GM19238 (cell line): ENCODE measurements at regions not wholly inside any gene's neighbourhood (a gene's known extent, or its start where the extent isn't known, plus 50 kb on each side); places are given as distances from the start of the nearest gene placed in this dataset.
"Not testable (repeated sequence)": the region's sequence is repeated elsewhere in the genome, so short reads cannot be mapped to it uniquely, and the experiment has no call there.

Source experiments
- DNase-seq: peaks from one replicate; pipeline ENCODE4 v3.0.0; 2011; ENCODE audit warnings: low spot score; ENCODE audit not compliant: insufficient read length

DNA sequence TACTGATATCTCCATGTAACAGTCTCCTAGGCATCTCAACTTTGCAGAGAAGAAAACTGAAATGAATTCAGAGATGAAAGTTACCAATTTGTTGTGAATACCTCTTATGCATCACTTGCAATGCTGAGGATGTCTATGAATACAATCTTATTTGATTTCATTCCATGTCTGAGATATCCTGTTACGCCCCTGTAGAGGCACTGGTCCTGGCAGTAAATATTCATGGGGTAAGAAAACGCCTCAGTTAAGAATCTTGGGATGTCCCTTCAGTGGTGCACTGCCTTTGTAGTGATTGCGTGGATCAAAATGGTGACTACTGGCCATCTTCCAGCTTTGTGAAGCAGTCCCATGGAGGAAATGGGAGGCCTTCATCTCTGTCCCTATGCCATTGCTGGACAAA lies 229.1 kb upstream of the C9orf72 start:
- DNase-seq, result no peak

DNA sequence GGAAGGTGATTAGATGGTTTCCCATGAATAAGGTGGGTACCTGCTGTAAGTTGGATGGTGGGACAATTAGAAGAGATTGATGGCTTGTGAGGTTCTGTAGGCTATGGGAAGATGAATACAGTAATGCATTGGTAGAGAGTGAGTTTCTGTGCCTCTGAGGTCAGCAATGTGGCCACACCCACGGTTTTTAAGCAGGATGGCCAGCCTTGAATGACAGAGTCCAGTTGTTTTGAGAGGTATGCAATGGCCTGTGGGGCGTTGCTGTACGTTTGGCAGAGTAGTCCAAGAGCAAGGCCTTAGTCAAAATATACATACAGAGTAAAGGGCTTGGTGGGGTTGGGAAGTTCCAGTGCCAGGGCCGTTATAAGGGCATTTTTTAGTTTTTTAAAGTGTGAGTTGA lies 235.6 kb upstream of the C9orf72 start:
- no peak for DNase-seq

- DNase-seq, result no peak
Measured at GRCh38 chr9:27817747-27818146, 244.5 kb upstream of the C9orf72 start.

- no peak for DNase-seq
Measured at GRCh38 chr9:27818348-27818747, 245.1 kb upstream of the C9orf72 start.

DNA sequence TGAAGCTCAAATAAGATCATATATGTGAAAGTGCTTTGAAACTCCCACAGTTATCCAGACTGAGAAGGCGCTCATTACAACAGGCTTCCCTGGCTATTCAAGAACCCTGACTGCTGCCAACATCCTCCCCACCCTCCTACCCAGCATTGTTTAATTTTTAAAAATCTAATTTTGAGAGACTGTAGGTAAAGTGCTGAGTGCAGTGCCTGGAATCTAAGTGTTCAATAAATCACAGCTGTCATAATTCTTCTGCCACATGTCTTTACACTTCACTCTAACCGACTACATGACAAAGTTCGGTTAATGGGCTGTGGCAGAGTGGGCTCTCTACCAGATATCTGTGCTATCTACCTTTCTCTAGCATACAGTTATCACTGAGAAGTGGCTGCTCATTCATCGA lies 255.6 kb upstream of the C9orf72 start:
- DNase-seq, result no peak

DNA sequence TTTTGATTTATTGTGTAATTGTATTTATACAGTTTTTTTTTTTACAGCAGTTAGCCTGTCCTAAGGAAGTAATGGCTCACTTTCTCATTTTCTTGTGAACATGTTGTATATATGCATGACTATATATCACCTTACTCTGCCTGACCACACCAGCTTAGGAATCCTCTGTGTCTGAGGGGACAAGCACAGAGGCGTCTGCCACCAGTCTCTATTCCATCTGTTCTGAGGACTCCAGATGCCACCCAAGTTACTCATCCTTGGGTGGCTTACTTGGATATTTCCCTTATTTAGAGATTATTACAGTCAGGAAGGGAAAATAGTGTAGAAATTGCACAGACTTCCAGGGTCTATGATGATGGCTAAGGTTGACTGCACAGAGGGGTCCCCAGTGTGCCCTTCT lies 256.3 kb upstream of the C9orf72 start:
- no peak for DNase-seq

DNA sequence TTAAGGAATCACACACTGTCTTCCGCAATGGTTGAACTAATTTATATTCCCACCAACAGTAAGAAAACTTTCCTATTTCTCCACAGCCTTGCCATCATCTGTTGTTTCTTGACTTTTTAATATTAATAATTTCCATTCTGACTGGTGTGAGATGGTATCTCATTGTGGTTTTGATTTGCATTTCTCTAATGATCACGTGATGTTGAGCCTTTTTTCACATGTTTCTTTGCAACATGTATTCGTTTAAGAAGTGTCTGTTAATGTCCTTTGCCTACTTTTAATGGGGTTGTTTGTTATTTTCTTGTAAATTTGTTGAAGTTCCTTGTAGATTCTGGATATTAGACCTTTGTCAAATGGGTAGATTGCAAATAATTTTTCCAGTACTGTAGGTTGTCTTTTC lies 258.8 kb upstream of the C9orf72 start:
- DNase-seq, result not testable (repeated sequence)

- no peak for DNase-seq
Measured at GRCh38 chr9:27835286-27835685, 262.0 kb upstream of the C9orf72 start.

DNA sequence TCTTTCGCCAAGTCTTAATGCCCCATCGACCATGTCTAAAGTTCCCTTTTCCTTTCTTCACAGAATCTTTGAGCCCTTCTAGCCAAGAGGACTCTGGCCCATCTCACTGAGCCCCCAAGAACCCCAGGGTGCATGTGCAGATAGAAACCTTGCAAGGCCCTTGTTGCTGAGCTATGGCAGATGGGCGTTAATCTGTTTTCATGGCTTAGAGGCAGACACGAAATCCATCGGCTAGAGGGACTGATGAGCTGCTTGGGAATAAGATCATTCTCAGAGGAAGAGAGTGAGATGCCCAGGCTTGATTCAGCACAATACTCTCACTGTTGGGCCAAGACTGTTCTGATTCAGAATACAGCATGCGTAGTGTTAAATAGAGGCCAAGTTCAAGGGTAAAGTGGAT lies 262.5 kb upstream of the C9orf72 start:
- DNase-seq, result no peak

DNA sequence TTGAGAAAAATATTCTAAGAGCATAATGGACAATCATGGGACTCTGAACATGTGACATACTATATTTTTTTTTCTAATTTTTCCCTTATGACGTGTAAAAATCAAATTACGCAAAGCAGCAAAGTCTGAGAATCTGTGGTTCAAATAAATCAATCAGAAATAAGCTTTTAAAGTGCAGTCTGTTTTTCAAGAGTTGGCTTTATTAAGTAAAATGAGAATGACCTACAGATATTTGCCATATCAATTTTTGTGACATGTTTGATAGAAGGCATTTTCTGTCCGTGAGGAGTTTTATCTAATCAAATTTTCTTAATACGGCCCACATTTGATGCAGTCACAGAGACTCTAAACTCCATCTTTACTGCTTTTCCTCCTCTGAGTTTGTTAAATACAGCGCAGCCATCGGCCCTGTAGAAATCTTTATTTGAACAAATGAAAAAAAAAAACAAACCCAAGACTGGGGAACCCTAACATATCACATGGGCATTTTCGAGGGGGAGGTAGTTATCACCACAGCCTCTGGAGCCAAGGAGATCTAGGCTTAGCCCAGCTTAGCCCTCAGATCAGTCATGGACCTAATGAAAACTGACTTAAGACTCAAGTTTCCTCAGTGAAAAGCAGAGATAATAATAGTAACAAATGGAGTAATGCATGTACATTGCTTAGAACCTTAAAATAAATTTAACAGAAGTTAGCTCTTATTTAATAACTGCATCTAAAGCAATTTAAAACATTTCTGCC lies 263.6 kb upstream of the C9orf72 start:
- DNase-seq, result no peak

GRCh38 chr9:27838876-27839275 lies 265.6 kb upstream of the C9orf72 start:
- no peak for DNase-seq

DNA sequence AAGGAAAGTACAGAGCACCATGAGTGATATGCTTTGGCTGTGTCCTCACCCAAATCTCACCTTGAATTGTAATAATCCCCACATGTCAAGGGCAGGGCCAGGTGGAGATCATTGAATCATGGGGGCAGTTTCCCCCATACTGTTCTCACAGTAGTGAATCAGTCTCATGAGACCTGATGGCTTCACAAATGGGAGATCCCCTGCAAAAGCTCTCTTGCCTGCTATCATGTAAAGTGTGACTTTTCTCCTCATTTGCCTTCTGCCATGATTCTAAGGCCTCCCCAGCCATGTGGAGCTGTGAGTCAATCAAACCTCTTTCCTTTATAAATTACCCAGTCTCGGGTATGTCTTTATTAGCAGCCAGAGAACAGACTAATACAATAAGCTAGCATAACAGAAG lies 266.5 kb upstream of the C9orf72 start:
- not testable (repeated sequence) for DNase-seq

DNA sequence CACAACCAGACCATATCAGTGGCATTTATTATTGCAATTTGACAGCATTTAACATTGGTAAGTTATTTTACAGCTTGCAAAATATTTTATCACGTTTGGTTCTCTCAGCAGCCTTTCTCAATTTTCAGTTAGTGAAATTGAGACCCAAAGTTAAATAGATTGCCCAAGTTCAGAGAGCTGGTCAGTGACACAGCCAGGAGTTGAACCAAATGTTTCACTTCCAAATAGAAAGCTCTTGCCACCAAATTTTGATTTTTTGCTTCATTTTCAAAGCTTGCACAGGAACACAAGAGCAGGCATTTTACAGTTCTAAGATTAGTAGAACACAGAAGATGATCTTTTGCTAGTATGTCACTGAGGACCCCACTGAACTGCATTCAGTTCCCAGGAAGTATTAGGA lies 271.5 kb upstream of the C9orf72 start:
- DNase-seq, result no peak

DNA sequence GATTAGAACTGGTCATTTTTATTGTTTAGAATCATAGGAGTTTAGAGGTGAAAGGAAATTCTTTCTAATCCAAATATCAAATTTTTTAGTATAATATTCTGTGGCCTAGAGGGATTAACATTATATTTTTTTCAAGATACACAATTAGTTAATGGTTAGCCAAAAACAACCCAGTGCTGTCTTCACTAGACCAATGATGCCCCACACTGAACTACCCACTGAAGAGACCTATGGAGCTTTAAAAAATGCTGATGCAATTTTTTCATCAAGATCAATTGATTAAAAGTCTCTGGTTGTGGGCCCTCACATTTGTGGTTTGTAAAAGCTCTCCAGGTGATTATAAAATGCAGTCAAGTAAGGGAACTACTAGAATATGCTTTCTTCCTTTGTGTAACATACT lies 274.1 kb upstream of the C9orf72 start:
- no peak for DNase-seq

GRCh38 chr9:27847818-27848217 lies 274.5 kb upstream of the C9orf72 start:
- no peak for DNase-seq

DNA sequence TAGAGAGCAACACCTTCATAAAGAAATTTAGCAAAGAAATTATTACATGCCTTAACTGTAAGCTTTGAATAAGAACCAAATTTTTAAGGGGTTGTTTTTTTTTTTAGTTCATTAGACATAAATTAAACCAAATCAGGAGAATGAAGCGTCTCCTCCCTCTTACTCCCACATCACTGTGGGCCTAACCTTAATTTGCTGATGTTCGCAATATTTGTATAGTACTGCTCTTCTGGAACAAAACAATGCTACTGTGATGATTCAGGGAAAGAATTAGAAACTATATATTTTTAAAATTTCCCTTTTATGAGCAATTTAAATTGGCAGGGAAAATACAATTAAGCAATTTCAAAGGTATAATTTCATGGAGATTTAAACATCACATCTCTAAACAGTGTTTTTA lies 275.0 kb upstream of the C9orf72 start:
- no peak for DNase-seq

DNA sequence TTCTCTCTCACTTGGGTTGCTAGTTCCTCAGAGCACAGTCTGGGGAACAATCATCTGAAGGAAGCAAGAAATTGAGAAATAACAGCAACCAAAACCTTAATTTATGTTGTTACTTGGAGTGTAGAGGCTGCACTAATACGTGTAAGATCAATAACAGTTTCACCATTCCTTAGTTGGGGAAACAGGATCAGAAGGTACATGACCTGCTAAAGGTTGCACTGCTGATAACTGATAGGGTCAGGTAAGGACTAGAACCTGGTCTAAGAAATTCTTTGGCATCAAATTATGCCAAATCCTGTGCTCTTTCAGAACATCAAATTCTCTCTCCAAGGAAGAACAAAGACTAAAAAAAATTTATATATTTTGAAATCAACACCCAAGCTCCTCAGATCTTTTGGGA lies 278.6 kb upstream of the C9orf72 start:
- no peak for DNase-seq

- DNase-seq, result no peak
Measured at GRCh38 chr9:27853529-27853928, 280.2 kb upstream of the C9orf72 start.

- no peak for DNase-seq
Measured at GRCh38 chr9:27856054-27856453, 282.8 kb upstream of the C9orf72 start.

DNA sequence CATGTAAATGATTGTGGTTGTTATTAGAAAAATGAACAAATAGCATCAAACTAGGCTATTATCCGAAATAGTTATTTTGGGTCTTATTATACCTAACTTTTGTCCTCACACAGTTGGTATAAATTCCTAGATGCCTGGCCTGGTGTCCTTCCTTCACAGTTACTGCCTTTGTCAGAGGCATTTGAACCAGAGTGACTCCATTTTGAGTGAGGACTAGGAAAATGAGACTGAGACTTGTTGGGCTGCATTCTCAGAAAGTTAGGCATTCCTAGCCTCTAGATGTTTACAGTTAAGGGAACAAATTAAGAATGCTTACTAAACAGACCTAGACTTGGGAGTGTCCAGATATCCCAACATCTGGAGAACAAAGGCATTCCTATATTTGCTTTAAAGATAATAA lies 283.5 kb upstream of the C9orf72 start:
- no peak for DNase-seq

- no peak for DNase-seq
Measured at GRCh38 chr9:27861887-27862286, 288.6 kb upstream of the C9orf72 start.

DNA sequence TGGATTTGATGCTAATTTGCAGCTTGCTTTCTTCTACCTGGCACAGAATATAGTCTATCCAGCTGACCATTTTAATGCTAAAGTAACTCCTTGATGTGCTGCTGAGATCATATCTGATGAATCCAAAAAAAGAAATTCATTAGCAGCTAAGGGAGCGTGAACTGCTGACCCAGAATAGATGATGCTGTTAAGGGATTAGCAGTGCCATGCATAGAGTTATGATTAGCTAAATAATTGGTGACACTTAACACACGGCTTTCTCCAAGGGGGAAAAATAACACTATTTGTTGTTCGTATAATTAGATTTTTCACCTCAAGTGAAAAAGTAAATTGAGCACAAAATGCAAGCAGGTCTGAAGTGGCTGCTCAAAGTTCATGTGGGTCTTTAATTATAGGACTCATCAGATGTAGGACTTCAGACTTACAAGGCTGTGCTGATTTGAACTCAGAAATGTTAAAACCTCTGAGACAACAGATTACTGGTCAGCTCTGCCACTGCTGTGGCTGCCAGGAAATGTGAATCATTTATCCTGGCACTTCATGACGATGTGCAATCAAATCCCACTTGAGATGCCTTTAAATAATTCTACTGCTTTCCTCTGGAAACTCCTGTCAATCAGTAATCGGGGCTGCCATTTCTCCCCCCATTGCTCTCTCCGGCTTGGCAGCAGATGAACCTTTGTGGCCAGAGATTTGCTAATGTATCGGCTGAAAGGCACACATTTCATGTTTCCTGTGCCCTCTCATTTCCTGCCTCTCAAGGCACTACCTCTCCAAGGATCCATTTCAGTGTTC lies 291.6 kb upstream of the C9orf72 start:
- DNase-seq, result no peak

DNA sequence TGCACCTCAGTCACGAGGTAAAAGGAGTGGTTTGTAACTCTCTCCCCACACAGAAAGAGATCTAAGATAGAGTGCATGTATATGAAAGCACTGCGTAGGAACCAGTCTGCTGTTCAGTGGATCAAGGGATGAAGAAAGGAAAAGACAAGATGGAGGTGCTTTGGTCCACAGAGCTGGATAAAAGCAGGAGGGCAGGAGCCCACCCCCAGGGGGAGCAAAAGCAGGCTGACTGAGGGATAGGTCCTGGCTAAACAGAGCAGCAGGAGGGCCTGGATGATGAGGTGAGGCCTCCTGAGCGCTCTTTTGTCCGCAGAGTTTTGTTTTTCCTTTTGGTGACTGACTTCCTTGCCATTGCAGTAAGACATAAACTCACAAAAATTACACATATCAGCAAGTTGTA lies 293.5 kb upstream of the C9orf72 start:
- no peak for DNase-seq
